ENCODE measurements at regions not wholly inside any gene's neighbourhood (a gene's known extent, or its start where the extent isn't known, plus 50 kb on each side); places are given as distances from the start of the nearest gene placed in this dataset.

DNA sequence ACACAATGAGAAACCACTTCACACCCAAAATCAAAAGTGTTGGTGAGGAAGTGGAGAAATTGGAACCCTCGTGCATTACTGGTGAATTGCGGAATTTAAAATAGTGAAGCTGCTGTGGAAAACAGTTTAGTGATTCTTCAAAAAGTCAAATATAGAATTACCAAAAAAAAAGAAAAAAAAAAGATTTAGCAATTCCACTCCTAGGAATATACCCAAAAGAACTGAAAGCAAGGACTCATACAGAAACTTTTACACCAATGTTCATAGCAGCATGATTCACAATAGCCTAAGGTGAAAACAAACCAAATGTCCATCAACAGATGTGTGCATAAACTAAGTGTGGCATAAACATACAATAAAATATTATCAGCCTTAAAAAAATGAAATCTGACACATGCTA lies 364.3 kb upstream of the FAM241A start:
- Histone ChIP-seq H3K9ac (ENCODE audit: low read length) (no peak overlapping the region), H3K4me1 (ENCODE audit: control insufficient read depth, insufficient read depth, low read length) (no peaks in the 10 kb centered on the region), H3K27me3 (ENCODE audit: control insufficient read depth, insufficient read depth, low read length) (no peaks in the 10 kb centered on the region), H3K27ac (ENCODE audit: low read depth, low read length) (no peak overlapping the region), H3K9me3 (ENCODE audit: control insufficient read depth, insufficient read depth, low read depth, low read length) (no peaks in the 10 kb centered on the region), H3K4me3 (ENCODE audit: low read depth, low read length) (no peak overlapping the region), H3K36me3 (ENCODE audit: control insufficient read depth, insufficient read depth, low read length) (no peaks in the 10 kb centered on the region)

GRCh38 chr4:111781611-111782010 lies 363.6 kb upstream of the FAM241A start:
- no peak overlapping the region for H3K27ac ChIP-seq (ENCODE audit: low read depth, low read length)
- H3K36me3 ChIP-seq (ENCODE audit: control insufficient read depth, insufficient read depth, low read length) = no peaks in the 10 kb centered on the region
- no peaks in the 10 kb centered on the region for H3K27me3 ChIP-seq (ENCODE audit: control insufficient read depth, insufficient read depth, low read length)
- no peaks in the 10 kb centered on the region for H3K9me3 ChIP-seq (ENCODE audit: control insufficient read depth, insufficient read depth, low read depth, low read length)
- no peak overlapping the region for H3K4me3 ChIP-seq (ENCODE audit: low read depth, low read length)
- no peak overlapping the region for H3K9ac ChIP-seq (ENCODE audit: low read length)
- no peaks in the 10 kb centered on the region for H3K4me1 ChIP-seq (ENCODE audit: control insufficient read depth, insufficient read depth, low read length)

DNA sequence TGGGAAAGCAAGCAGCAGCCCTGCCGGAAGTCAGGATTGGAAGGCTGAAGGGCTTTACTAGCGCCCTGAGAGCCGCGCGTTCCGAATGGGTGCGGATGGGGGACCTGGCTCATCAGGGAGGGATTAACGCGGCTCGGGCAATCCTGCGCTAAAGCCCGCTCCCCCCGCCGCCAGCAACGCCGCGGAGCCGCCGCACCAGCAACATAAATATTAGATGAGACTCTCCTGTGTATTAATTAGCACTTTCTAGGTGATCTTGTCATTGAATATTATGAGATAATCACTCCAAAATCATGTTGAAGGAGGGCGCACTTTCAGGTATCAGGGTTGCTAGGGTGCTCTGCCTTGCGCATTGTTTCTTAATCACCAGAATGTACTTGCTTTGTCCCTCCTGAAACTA lies 357.2 kb upstream of the FAM241A start:
- H3K27ac ChIP-seq (ENCODE audit: low read depth, low read length) = no peak overlapping the region
- peak overlapping the region; percentile 63 for H3K4me3 ChIP-seq (ENCODE audit: low read depth, low read length)
- no peaks in the 10 kb centered on the region for H3K36me3 ChIP-seq (ENCODE audit: control insufficient read depth, insufficient read depth, low read length)
- H3K9me3 ChIP-seq (ENCODE audit: control insufficient read depth, insufficient read depth, low read depth, low read length) = no peaks in the 10 kb centered on the region
- H3K4me1 ChIP-seq (ENCODE audit: control insufficient read depth, insufficient read depth, low read length) = peaks cover 18% of the 10 kb centered on the region
- no peak overlapping the region for H3K9ac ChIP-seq (ENCODE audit: low read length)
- H3K27me3 ChIP-seq (ENCODE audit: control insufficient read depth, insufficient read depth, low read length) = peaks cover 20% of the 10 kb centered on the region

- Histone ChIP-seq H3K27me3 (ENCODE audit: control insufficient read depth, insufficient read depth, low read length) (peaks cover 20% of the 10 kb centered on the region), H3K9me3 (ENCODE audit: control insufficient read depth, insufficient read depth, low read depth, low read length) (no peaks in the 10 kb centered on the region), H3K36me3 (ENCODE audit: control insufficient read depth, insufficient read depth, low read length) (no peaks in the 10 kb centered on the region)
These were observed 355.2 kb upstream of the FAM241A start for GRCh38 chr4:111789901-111790640.

DNA sequence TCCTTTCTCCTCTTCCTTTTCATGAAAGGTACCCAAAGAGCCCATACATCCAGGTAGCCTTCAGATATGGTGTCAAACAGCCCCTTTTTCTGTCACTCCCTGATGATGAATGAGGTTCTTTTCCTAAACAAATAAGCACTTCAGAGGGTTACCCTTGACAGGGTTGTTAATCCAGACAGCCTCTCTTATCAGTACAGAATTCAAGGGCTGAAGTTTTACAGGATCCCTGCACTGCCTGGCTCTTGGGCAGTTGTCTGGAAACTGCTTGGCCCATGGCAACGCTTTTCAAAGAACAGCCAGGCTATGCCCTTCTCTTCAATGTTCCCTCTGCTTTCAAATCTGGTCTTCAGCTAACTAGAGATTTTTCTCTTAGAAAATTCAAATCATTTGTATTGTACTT lies 352.6 kb upstream of the FAM241A start:
- Histone ChIP-seq H3K9ac (ENCODE audit: low read length) (no peak overlapping the region), H3K27me3 (ENCODE audit: control insufficient read depth, insufficient read depth, low read length) (peaks cover 20% of the 10 kb centered on the region), H3K4me1 (ENCODE audit: control insufficient read depth, insufficient read depth, low read length) (peaks cover 29% of the 10 kb centered on the region), H3K36me3 (ENCODE audit: control insufficient read depth, insufficient read depth, low read length) (no peaks in the 10 kb centered on the region), H3K27ac (ENCODE audit: low read depth, low read length) (peak overlapping the region; percentile 54; the same call in 1 of the 2 replicates), H3K9me3 (ENCODE audit: control insufficient read depth, insufficient read depth, low read depth, low read length) (no peaks in the 10 kb centered on the region), H3K4me3 (ENCODE audit: low read depth, low read length) (no peak overlapping the region)

More at GRCh38 chr4:111789901-111790640, 355.2 kb upstream of the FAM241A start:
- Histone ChIP-seq H3K4me1 (ENCODE audit: control insufficient read depth, insufficient read depth, low read length) (peaks cover 30% of the 10 kb centered on the region), H3K4me3 (ENCODE audit: low read depth, low read length) (no peak overlapping the region), H3K9ac (ENCODE audit: low read length) (no peak overlapping the region), H3K27ac (ENCODE audit: low read depth, low read length) (no peak overlapping the region)

- Histone ChIP-seq H3K9ac (ENCODE audit: low read length) (no peak overlapping the region), H3K36me3 (ENCODE audit: control insufficient read depth, insufficient read depth, low read length) (no peaks in the 10 kb centered on the region), H3K27me3 (ENCODE audit: control insufficient read depth, insufficient read depth, low read length) (peaks cover 12% of the 10 kb centered on the region), H3K4me3 (ENCODE audit: low read depth, low read length) (no peak overlapping the region), H3K27ac (ENCODE audit: low read depth, low read length) (no peak overlapping the region; the same call in 1 of the 2 replicates), H3K9me3 (ENCODE audit: control insufficient read depth, insufficient read depth, low read depth, low read length) (no peaks in the 10 kb centered on the region), H3K4me1 (ENCODE audit: control insufficient read depth, insufficient read depth, low read length) (peaks cover 20% of the 10 kb centered on the region)
These were observed 351.7 kb upstream of the FAM241A start for GRCh38 chr4:111793433-111794091.

- Histone ChIP-seq H3K27ac (ENCODE audit: low read depth, low read length) (no peak overlapping the region), H3K4me1 (ENCODE audit: control insufficient read depth, insufficient read depth, low read length) (peaks cover 16% of the 10 kb centered on the region), H3K4me3 (ENCODE audit: low read depth, low read length) (no peak overlapping the region), H3K36me3 (ENCODE audit: control insufficient read depth, insufficient read depth, low read length) (no peaks in the 10 kb centered on the region), H3K27me3 (ENCODE audit: control insufficient read depth, insufficient read depth, low read length) (no peaks in the 10 kb centered on the region), H3K9me3 (ENCODE audit: control insufficient read depth, insufficient read depth, low read depth, low read length) (no peaks in the 10 kb centered on the region), H3K9ac (ENCODE audit: low read length) (no peak overlapping the region)
These were observed 347.6 kb upstream of the FAM241A start for GRCh38 chr4:111797455-111798163.

GRCh38 chr4:111798840-111799239 lies 346.4 kb upstream of the FAM241A start:
- H3K9me3 ChIP-seq (ENCODE audit: control insufficient read depth, insufficient read depth, low read depth, low read length) = no peaks in the 10 kb centered on the region
- H3K27me3 ChIP-seq (ENCODE audit: control insufficient read depth, insufficient read depth, low read length) = no peaks in the 10 kb centered on the region
- no peak overlapping the region for H3K4me3 ChIP-seq (ENCODE audit: low read depth, low read length)
- no peak overlapping the region for H3K9ac ChIP-seq (ENCODE audit: low read length)
- no peaks in the 10 kb centered on the region for H3K36me3 ChIP-seq (ENCODE audit: control insufficient read depth, insufficient read depth, low read length)
- peaks cover 4% of the 10 kb centered on the region for H3K4me1 ChIP-seq (ENCODE audit: control insufficient read depth, insufficient read depth, low read length)
- H3K27ac ChIP-seq (ENCODE audit: low read depth, low read length) = no peak overlapping the region

GRCh38 chr4:111800551-111800950 lies 344.7 kb upstream of the FAM241A start:
- no peak overlapping the region for H3K27ac ChIP-seq (ENCODE audit: low read depth, low read length)
- no peaks in the 10 kb centered on the region for H3K36me3 ChIP-seq (ENCODE audit: control insufficient read depth, insufficient read depth, low read length)
- no peaks in the 10 kb centered on the region for H3K9me3 ChIP-seq (ENCODE audit: control insufficient read depth, insufficient read depth, low read depth, low read length)
- no peaks in the 10 kb centered on the region for H3K4me1 ChIP-seq (ENCODE audit: control insufficient read depth, insufficient read depth, low read length)
- H3K4me3 ChIP-seq (ENCODE audit: low read depth, low read length) = no peak overlapping the region
- no peaks in the 10 kb centered on the region; the same call in 1 of the 2 replicates for H3K27me3 ChIP-seq (ENCODE audit: control insufficient read depth, insufficient read depth, low read length)
- no peak overlapping the region for H3K9ac ChIP-seq (ENCODE audit: low read length)

- H3K4me1 ChIP-seq (ENCODE audit: control insufficient read depth, insufficient read depth, low read length) = no peaks in the 10 kb centered on the region
- no peak overlapping the region for H3K9ac ChIP-seq (ENCODE audit: low read length)
- H3K27me3 ChIP-seq (ENCODE audit: control insufficient read depth, insufficient read depth, low read length) = peaks cover 13% of the 10 kb centered on the region
- no peaks in the 10 kb centered on the region for H3K9me3 ChIP-seq (ENCODE audit: control insufficient read depth, insufficient read depth, low read depth, low read length)
- no peaks in the 10 kb centered on the region for H3K36me3 ChIP-seq (ENCODE audit: control insufficient read depth, insufficient read depth, low read length)
- no peak overlapping the region for H3K27ac ChIP-seq (ENCODE audit: low read depth, low read length)
- no peak overlapping the region for H3K4me3 ChIP-seq (ENCODE audit: low read depth, low read length)
These were observed 343.1 kb upstream of the FAM241A start for GRCh38 chr4:111802191-111802590.

- Histone ChIP-seq H3K27ac (ENCODE audit: low read depth, low read length) (no peak overlapping the region), H3K27me3 (ENCODE audit: control insufficient read depth, insufficient read depth, low read length) (peaks cover 48% of the 10 kb centered on the region), H3K9me3 (ENCODE audit: control insufficient read depth, insufficient read depth, low read depth, low read length) (no peaks in the 10 kb centered on the region), H3K4me3 (ENCODE audit: low read depth, low read length) (no peak overlapping the region), H3K4me1 (ENCODE audit: control insufficient read depth, insufficient read depth, low read length) (peaks cover 3% of the 10 kb centered on the region; the same call in 1 of the 2 replicates), H3K9ac (ENCODE audit: low read length) (no peak overlapping the region), H3K36me3 (ENCODE audit: control insufficient read depth, insufficient read depth, low read length) (no peaks in the 10 kb centered on the region)
These were observed 338.9 kb upstream of the FAM241A start for GRCh38 chr4:111806331-111806730.
